ENCODE measurements at regions not wholly inside any gene's neighbourhood (a gene's known extent, or its start where the extent isn't known, plus 50 kb on each side); places are given as distances from the start of the nearest gene placed in this dataset.

GRCh38 chr16:66298571-66299120 is 67.8 kb upstream of the CDH5 start:
- Mint-ChIP-seq H3K9me3 (ENCODE audit: low read depth) (peaks cover 14% of the 10 kb centered on the region), H3K36me3 (ENCODE audit: low read depth) (no peaks in the 10 kb centered on the region), H3K4me1 (ENCODE audit: low read depth) (peaks cover 8% of the 10 kb centered on the region), H3K27me3 (ENCODE audit: low read depth) (no peaks in the 10 kb centered on the region), H3K4me3 (ENCODE audit: unreplicated experiment) (no peak overlapping the region), H3K27ac (ENCODE audit: unreplicated experiment) (no peak overlapping the region)
- no peak for DNase-seq (ENCODE audit: low spot score)
- TF ChIP-seq CTCF (IDR thresholded peaks at IDR 0.05): no peak

GRCh38 chr16:66298006-66298405 is 68.5 kb upstream of the CDH5 start:
- Mint-ChIP-seq H3K27ac (ENCODE audit: unreplicated experiment) (no peak overlapping the region), H3K9me3 (ENCODE audit: low read depth) (peaks cover 12% of the 10 kb centered on the region), H3K4me1 (ENCODE audit: low read depth) (peaks cover 8% of the 10 kb centered on the region), H3K27me3 (ENCODE audit: low read depth) (peaks cover 5% of the 10 kb centered on the region), H3K4me3 (ENCODE audit: unreplicated experiment) (no peak overlapping the region), H3K36me3 (ENCODE audit: low read depth) (no peaks in the 10 kb centered on the region)
- no peak for TF ChIP-seq CTCF (IDR thresholded peaks at IDR 0.05)
- DNase-seq (ENCODE audit: low spot score): no peak

- Mint-ChIP-seq H3K27me3 (ENCODE audit: low read depth) (peaks cover 13% of the 10 kb centered on the region), H3K4me1 (ENCODE audit: low read depth) (peaks cover 5% of the 10 kb centered on the region)
- DNase-seq (ENCODE audit: low spot score): no peak
Observed at GRCh38 chr16:66296591-66296990, 69.9 kb upstream of the CDH5 start.

GRCh38 chr16:66295761-66296546 is 70.5 kb upstream of the CDH5 start:
- H3K36me3 Mint-ChIP-seq (ENCODE audit: low read depth): no peaks in the 10 kb centered on the region
- no peaks in the 10 kb centered on the region for H3K4me1 Mint-ChIP-seq (ENCODE audit: low read depth)
- peaks cover 13% of the 10 kb centered on the region for H3K27me3 Mint-ChIP-seq (ENCODE audit: low read depth)
- DNase-seq (ENCODE audit: low spot score): no peak
- no peak for TF ChIP-seq CTCF (IDR thresholded peaks at IDR 0.05)
- peaks cover 7% of the 10 kb centered on the region for H3K9me3 Mint-ChIP-seq (ENCODE audit: low read depth)
- H3K27ac Mint-ChIP-seq (ENCODE audit: unreplicated experiment): no peak overlapping the region
- no peak overlapping the region for H3K4me3 Mint-ChIP-seq (ENCODE audit: unreplicated experiment)

More at GRCh38 chr16:66296591-66296990, 69.9 kb upstream of the CDH5 start:
- Mint-ChIP-seq H3K9me3 (ENCODE audit: low read depth) (peaks cover 7% of the 10 kb centered on the region), H3K4me3 (ENCODE audit: unreplicated experiment) (no peak overlapping the region), H3K36me3 (ENCODE audit: low read depth) (no peaks in the 10 kb centered on the region), H3K27ac (ENCODE audit: unreplicated experiment) (no peak overlapping the region)
- no peak for TF ChIP-seq CTCF (IDR thresholded peaks at IDR 0.05)

GRCh38 chr16:66295213-66295612 is 71.3 kb upstream of the CDH5 start:
- Mint-ChIP-seq H3K27me3 (ENCODE audit: low read depth) (peaks cover 13% of the 10 kb centered on the region), H3K9me3 (ENCODE audit: low read depth) (peaks cover 4% of the 10 kb centered on the region), H3K4me3 (ENCODE audit: unreplicated experiment) (no peak overlapping the region), H3K27ac (ENCODE audit: unreplicated experiment) (no peak overlapping the region), H3K36me3 (ENCODE audit: low read depth) (no peaks in the 10 kb centered on the region), H3K4me1 (ENCODE audit: low read depth) (no peaks in the 10 kb centered on the region)
- no peak for DNase-seq (ENCODE audit: low spot score)
- no peak for TF ChIP-seq CTCF (IDR thresholded peaks at IDR 0.05)
